Middle frontal gyrus (tissue), 1 donor: ENCODE measurements at regions not wholly inside any gene's neighbourhood (a gene's known extent, or its start where the extent isn't known, plus 50 kb on each side); places are given as distances from the start of the nearest gene placed in this dataset.

Experiments
- DNase-seq: peaks from one replicate; pipeline ENCODE4 v3.0.0-alpha.2; 2015; ENCODE audit warnings: low spot score; ENCODE audit errors: extremely low spot score

DNA sequence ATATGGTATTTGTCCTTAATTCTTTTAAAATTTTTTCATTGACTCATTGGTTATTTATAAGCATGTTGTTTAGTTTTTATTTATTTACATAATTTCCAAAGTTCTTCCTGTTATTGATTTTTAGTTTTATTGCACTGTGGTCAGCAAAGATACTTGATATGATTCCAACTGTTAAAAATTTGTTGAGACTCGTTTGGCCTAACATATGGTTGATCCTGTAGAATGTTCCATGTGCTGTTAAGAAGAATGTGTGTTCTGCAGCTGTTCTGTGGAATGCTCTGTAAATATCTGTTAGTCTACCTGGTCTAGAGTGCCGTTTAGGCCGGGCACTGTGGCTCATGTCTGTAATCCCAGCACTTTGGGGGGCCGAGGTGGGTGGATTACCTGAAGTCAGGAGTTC is 197.7 kb downstream of the CD109 start:
- DNase-seq, result no peak

DNA sequence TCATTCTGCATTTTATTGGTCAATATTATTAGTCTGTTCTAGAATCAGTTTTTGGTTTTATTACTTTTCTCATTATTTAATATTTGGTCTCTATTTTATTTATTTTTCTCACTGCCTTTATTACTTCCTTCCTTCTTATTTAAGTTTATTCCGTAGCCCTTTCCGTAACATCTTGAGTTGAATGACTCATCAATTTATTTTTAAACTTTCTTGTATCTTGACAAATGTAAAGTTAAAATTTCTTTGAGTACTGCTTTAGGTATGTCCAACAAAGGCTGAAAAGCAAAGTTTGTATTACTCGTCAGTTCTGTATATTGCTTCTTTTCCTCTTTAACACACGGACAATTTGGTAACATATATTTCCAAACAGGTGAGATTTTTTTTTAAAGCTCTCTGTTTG is 192.0 kb downstream of the CD109 start:
- DNase-seq, result no peak

DNA sequence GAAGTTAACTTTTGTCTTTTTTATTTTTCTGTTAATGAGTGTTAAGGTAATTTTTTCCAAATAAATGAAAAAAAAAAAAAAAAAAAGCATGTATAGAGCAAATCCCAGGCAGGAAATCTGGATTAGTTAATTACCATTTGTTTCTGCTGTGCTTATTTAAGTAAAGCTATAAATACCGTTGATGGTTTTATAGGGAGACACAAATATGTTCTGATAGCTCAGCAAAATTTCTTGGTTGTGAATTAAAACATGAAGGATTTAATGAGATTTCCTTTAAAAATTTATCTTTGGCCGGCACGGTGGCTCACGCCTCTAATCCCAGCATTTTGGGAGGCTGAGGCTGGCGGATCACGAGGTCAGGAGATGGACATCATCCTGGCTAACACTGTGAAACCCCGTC is 189.4 kb downstream of the CD109 start:
- no peak for DNase-seq

DNA sequence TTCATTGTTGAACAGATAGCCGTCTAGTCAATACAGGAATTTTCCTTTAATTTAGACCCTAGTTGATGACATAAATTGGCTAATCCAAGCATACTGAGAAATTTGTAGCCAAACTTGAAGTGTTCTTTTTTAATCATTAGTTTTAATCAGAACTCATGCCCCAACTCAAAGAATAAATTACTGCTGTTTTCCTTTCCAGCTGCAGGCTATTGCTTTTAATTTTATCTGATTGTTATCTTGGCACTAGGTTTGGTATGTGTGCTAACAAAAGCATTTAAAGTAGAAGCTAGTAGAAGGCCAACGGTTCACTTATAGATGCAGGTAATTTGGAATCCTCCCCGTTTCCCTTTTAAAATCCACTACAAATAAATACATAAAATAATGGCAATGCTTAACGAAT is 188.5 kb downstream of the CD109 start:
- no peak for DNase-seq

DNA sequence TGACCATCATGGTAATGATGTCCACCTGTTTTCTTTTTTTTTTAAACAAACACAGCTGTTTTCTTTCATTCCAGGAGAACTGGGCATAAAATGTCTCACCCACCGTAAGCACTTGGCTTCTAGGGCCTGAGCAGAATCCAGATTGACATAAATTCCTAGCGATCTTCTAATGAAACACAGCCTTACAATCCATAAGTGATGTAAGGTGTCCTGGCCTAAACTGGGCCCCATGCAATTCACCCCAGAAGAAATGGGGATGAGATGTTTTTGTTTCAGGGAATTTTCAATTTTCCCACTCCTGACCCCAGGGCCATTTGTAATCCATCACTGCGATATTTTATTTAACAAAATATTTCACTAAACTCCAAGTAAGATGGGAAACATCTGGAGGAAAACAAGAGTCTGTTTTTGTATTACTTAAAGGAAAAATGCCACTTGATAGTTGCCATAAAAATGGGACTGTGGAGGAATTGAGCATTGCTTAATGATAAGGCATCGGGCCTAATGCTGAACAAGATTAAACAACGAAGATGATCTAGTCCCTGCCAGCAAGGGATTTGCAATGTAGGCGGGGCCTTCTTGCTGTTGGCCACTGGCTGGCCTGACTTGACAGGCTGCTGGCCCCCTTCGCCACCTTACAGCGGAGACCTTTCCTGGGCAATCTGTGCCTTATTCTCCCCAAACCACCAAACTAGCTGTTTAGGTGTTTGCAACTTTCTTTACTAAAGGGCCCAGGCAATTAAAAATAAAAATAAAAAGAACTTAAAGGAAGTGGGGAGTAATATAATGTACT is 183.7 kb downstream of the CD109 start:
- no peak for DNase-seq

DNA sequence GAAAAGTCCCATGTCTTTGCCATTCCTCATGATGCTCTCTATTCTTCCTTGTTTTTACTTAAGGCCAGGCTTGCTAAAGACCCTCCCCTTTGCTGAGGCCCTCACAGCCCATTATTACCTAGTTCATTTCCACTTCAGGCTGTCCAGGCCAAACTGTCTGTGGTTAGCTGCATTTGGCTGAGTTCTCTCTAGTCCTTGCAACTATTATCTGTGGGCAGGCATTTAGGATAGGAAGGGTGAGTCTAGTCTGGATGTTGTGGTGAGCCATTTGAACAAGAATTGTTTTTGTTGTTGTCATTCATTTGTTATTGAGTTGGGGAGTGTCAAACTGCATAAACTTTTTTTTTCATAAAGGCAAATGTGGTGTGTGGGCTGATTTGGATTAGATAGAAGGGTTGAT is 182.4 kb downstream of the CD109 start:
- no peak for DNase-seq
